ENCODE measurements at regions not wholly inside any gene's neighbourhood (a gene's known extent, or its start where the extent isn't known, plus 50 kb on each side); places are given as distances from the start of the nearest gene placed in this dataset.

GRCh38 chrX:115491766-115492165 lies 69.2 kb upstream of the PLS3 start:
- no peak for DNase-seq

DNA sequence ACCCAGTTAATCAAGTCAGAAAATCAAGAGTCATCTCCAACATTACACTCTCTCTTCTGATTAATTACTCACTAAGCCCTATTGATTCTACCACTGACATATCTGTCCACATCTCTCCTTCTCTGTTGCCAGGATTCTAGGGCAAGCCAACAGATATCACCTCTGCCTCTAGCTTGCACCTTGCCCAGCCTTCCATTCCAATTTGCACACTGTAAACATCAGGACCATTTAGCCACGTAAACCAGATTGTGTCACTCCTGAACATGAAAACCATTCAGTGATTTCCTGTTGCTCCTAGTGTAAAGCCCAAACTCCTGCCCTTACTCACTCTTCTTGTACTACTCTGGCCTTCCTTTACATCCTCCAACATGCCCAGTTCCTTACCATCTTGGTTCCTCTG lies 68.0 kb upstream of the PLS3 start:
- DNase-seq, result no peak

GRCh38 chrX:115494161-115494560 lies 66.8 kb upstream of the PLS3 start:
- peak; percentile 37 for DNase-seq

- no peak for DNase-seq
These were observed 61.7 kb upstream of the PLS3 start for GRCh38 chrX:115499112-115499805.

DNA sequence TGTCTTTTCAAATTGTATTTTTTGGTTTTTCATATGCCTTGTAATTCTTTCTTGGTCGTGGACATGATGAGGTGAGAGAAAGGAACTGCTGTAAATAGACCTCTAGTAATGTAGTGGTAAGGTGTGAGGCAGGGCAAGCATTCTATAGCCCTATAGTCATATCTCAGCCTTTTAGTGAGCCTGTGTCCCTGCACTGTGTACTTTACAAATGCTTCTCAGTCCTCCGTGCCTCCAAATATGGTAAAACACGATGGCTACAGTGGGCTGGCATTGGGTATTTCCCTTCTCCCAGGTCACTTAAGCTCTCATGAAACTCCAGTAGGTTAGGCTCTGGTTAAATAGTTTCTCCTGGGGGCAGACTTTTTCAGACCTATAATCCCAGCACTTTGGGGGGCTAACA lies 57.9 kb upstream of the PLS3 start:
- DNase-seq, result no peak

DNA sequence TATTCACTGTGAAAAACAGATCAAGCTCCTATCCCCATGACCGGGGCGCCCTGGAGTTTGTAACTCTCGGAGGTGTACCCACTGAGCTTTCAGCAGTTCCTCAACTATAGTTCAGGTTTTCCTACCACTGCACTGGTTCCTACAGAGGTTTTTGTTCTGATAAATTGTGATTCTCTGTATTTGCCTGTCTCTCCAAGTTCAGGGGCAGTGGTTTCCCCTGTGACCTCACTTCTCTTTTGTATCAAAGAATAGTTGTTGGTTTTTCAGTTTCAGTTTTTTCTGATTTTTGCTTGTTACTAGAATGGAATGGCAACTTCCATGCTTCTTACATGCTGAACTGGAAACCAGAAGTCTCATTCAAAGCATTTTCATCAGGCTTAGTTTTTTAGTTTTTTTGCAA lies 56.8 kb upstream of the PLS3 start:
- no peak for DNase-seq

Data from muscle of arm (tissue), 1 donor.